ENCODE measurements at regions not wholly inside any gene's neighbourhood (a gene's known extent, or its start where the extent isn't known, plus 50 kb on each side); places are given as distances from the start of the nearest gene placed in this dataset.

- 63 to 72% (median 67%) methylated on average over 13 of the region's 13 CpGs for WGBS, 4 donors
- H3K9me3 ChIP-seq: peaks cover 0 to 18% (median 0%) of the 10 kb centered on the region in 12 donors
- TF ChIP-seq POLR2A (IDR thresholded peaks at IDR 0.05): no peak
- TF ChIP-seq CTCF (IDR thresholded peaks at IDR 0.05): no peak
- peak overlapping the region in 1 of 12 donors; percentile 22 for H3K27ac ChIP-seq
- no peaks in the 10 kb centered on the region for H3K27me3 ChIP-seq
- peak in 2 of 5 donors; percentile 23 to 40 for DNase-seq
- ATAC-seq: peak in 3 of 4 donors; percentile 20 to 74 (median 65)
- peaks cover 0 to 4% (median 0%) of the 10 kb centered on the region in 12 donors for H3K4me1 ChIP-seq
- H3K36me3 ChIP-seq: no peaks in the 10 kb centered on the region
- intact Hi-C loops (cut with DNase I): no loop called here
- no peak overlapping the region for H3K4me3 ChIP-seq
Measured at GRCh38 chr2:234763002-234763873, 188.6 kb upstream of the SH3BP4 start.

GRCh38 chr2:234761910-234762309 lies 189.9 kb upstream of the SH3BP4 start:
- WGBS, 4 donors: 41 to 47% (median 45%) methylated on average over 4 of the region's 4 CpGs
- no peak for ATAC-seq
- H3K27me3 ChIP-seq: no peaks in the 10 kb centered on the region
- TF ChIP-seq CTCF (IDR thresholded peaks at IDR 0.05) (no peak), POLR2A (IDR thresholded peaks at IDR 0.05) (no peak)
- no peak overlapping the region for H3K27ac ChIP-seq
- no peaks in the 10 kb centered on the region for H3K36me3 ChIP-seq
- DNase-seq: no peak
- peaks cover 0 to 18% (median 0%) of the 10 kb centered on the region in 12 donors for H3K9me3 ChIP-seq
- intact Hi-C loops (cut with DNase I): no loop called here
- no peak overlapping the region for H3K4me3 ChIP-seq
- H3K4me1 ChIP-seq: peaks cover 0 to 4% (median 0%) of the 10 kb centered on the region in 12 donors

- Histone ChIP-seq H3K36me3 (no peaks in the 10 kb centered on the region), H3K27me3 (no peaks in the 10 kb centered on the region), H3K4me3 (no peak overlapping the region), H3K27ac (no peak overlapping the region), H3K9me3 (no peaks in the 10 kb centered on the region), H3K4me1 (no peaks in the 10 kb centered on the region)
- no peak for DNase-seq
- no peak for ATAC-seq
- no peak for TF ChIP-seq POLR2A (IDR thresholded peaks at IDR 0.05)
- no peak for TF ChIP-seq CTCF (IDR thresholded peaks at IDR 0.05)
- intact Hi-C loops (cut with DNase I): no loop called here
- 78 to 91% (median 84%) methylated on average over 8 of the region's 8 CpGs for WGBS, 4 donors
Measured at GRCh38 chr2:234754126-234754525, 197.7 kb upstream of the SH3BP4 start.

- Histone ChIP-seq H3K4me3 (no peak overlapping the region), H3K27me3 (no peaks in the 10 kb centered on the region), H3K36me3 (no peaks in the 10 kb centered on the region), H3K27ac (no peak overlapping the region), H3K9me3 (no peaks in the 10 kb centered on the region), H3K4me1 (no peaks in the 10 kb centered on the region)
- DNase-seq (no peak), ATAC-seq (no peak)
- TF ChIP-seq POLR2A (IDR thresholded peaks at IDR 0.05): no peak
- TF ChIP-seq CTCF (IDR thresholded peaks at IDR 0.05): no peak
- intact Hi-C loops (cut with DNase I): no loop called here
- WGBS, 4 donors: 69 to 82% (median 76%) methylated on average over 4 of the region's 4 CpGs
Measured at GRCh38 chr2:234753701-234754100, 198.1 kb upstream of the SH3BP4 start.

Data from heart left ventricle (tissue), 16 donors.